ENCODE measurements at regions not wholly inside any gene's neighbourhood (a gene's known extent, or its start where the extent isn't known, plus 50 kb on each side); places are given as distances from the start of the nearest gene placed in this dataset.

DNA sequence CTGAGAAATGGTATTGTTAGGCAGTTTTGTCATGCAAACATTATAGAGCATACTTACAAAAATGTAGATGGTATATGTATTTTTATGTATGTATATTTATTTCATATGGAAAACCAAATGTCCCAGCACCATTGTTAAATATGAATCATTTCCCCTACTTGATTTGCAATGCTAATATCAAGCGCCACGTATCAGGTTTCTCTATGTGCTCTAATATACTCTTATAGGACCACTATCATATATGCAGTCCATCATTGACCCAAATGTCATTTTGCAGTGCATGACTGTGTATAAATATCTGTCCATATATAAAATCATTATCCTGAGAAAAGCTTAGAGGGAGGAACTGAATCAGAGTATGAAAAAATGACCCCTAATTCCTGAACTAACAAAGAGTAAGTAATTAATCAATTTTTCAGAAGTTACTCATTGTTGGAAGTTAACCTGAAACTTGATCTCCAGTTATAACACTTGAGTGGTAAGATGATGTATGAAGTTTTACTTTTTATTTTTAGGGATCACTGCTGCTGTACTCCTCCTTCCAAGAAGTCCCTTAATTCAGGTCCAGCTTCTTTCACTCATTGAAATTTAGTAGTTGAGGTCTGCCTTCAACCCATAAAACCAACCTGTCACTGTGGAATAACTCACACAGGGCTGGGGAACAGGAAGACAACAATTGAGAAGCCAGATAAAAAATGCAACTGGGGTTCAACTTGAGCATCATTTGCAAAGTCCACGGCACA is 134.8 kb upstream of the LDB2 start:
- TF ChIP-seq SUZ12 (IDR thresholded peaks at IDR 0.05; ENCODE audit: extremely low read depth, insufficient read depth, insufficient read length): no peak
- no peak for TF ChIP-seq YY1 (IDR thresholded peaks at IDR 0.05; ENCODE audit: insufficient read depth, insufficient read length)
- TF ChIP-seq ZNF274 (IDR thresholded peaks at IDR 0.05; ENCODE audit: low read depth, low read length): no peak
